ENCODE measurements at regions not wholly inside any gene's neighbourhood (a gene's known extent, or its start where the extent isn't known, plus 50 kb on each side); places are given as distances from the start of the nearest gene placed in this dataset.

DNA sequence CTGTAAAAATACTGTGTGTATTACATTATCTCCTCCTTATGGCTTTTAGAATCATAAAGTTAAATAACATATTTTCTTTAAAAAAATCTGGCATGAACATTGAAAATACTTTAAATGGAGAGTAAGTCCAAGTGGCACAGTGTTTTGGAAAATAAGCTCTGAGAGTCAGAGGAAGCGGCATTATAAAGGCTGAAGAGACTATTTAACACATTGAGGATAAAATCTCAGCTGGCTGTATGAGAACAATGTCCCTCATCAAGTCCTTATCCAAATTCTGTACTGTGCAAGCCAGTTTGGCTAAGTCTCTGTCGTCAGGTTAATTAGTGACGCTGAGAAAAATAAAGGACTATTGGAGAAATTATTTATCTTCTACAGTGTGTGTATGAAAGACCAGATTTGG is 245.5 kb downstream of the MFSD1 start:
- TF ChIP-seq ZFP30 (CRISPR knock-in tag; IDR thresholded peaks at IDR 0.05) (no peak), ZC3H10 (CRISPR knock-in tag; IDR thresholded peaks at IDR 0.05) (no peak), ARNTL (CRISPR knock-in tag; IDR thresholded peaks at IDR 0.05; ENCODE audit: borderline replicate concordance, low read depth) (no peak)
- TF ChIP-seq, protein P1, sequence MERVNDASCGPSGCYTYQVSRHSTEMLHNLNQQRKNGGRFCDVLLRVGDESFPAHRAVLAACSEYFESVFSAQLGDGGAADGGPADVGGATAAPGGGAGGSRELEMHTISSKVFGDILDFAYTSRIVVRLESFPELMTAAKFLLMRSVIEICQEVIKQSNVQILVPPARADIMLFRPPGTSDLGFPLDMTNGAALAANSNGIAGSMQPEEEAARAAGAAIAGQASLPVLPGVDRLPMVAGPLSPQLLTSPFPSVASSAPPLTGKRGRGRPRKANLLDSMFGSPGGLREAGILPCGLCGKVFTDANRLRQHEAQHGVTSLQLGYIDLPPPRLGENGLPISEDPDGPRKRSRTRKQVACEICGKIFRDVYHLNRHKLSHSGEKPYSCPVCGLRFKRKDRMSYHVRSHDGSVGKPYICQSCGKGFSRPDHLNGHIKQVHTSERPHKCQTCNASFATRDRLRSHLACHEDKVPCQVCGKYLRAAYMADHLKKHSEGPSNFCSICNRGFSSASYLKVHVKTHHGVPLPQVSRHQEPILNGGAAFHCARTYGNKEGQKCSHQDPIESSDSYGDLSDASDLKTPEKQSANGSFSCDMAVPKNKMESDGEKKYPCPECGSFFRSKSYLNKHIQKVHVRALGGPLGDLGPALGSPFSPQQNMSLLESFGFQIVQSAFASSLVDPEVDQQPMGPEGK (CRISPR knock-in tag; IDR thresholded peaks at IDR 0.05; ENCODE audit: borderline replicate concordance), result no peak
- TF ChIP-seq, protein P2, sequence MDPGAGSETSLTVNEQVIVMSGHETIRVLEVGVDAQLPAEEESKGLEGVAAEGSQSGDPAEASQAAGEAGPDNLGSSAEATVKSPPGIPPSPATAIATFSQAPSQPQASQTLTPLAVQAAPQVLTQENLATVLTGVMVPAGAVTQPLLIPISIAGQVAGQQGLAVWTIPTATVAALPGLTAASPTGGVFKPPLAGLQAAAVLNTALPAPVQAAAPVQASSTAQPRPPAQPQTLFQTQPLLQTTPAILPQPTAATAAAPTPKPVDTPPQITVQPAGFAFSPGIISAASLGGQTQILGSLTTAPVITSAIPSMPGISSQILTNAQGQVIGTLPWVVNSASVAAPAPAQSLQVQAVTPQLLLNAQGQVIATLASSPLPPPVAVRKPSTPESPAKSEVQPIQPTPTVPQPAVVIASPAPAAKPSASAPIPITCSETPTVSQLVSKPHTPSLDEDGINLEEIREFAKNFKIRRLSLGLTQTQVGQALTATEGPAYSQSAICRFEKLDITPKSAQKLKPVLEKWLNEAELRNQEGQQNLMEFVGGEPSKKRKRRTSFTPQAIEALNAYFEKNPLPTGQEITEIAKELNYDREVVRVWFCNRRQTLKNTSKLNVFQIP (CRISPR knock-in tag; IDR thresholded peaks at IDR 0.05; ENCODE audit: borderline replicate concordance, low read depth), result no peak

All from SK-N-SH treated with all-trans-retinoic acid at 6 μM for 48 hours (cell line).